Breast epithelium (tissue), 3 donors: ENCODE measurements at regions not wholly inside any gene's neighbourhood (a gene's known extent, or its start where the extent isn't known, plus 50 kb on each side); places are given as distances from the start of the nearest gene placed in this dataset.

Experiments used
- POLR2A ChIP-seq: fragments of 450-650 bp; IDR thresholded peaks from one replicate; pipeline ENCODE4 v1.6.1; 2016; ENCODE audit warnings: antibody characterized with exemption, mild to moderate bottlenecking, moderate library complexity
- POLR2AphosphoS5 ChIP-seq, 3 donors: sonication (generic); formaldehyde crosslinking; IDR thresholded peaks; one replicate each; pipeline ENCODE4 v1.6.1; 2017; ENCODE audit warnings: antibody characterized with exemption in 3 of 3
- TF ChIP-seq, protein P1 (sequence below), 3 donors: fragments of 450-650 bp; IDR thresholded peaks; one replicate each; pipeline ENCODE4 v1.5.1; 2016 to 2017; ENCODE audit warnings: antibody characterized with exemption in 3 of 3, mild to moderate bottlenecking in 3 of 3, moderate library complexity in 3 of 3

- no peak for TF ChIP-seq POLR2AphosphoS5 (IDR thresholded peaks at IDR 0.05)
- TF ChIP-seq POLR2A = no peak
- TF ChIP-seq, protein P1, sequence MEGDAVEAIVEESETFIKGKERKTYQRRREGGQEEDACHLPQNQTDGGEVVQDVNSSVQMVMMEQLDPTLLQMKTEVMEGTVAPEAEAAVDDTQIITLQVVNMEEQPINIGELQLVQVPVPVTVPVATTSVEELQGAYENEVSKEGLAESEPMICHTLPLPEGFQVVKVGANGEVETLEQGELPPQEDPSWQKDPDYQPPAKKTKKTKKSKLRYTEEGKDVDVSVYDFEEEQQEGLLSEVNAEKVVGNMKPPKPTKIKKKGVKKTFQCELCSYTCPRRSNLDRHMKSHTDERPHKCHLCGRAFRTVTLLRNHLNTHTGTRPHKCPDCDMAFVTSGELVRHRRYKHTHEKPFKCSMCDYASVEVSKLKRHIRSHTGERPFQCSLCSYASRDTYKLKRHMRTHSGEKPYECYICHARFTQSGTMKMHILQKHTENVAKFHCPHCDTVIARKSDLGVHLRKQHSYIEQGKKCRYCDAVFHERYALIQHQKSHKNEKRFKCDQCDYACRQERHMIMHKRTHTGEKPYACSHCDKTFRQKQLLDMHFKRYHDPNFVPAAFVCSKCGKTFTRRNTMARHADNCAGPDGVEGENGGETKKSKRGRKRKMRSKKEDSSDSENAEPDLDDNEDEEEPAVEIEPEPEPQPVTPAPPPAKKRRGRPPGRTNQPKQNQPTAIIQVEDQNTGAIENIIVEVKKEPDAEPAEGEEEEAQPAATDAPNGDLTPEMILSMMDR (IDR thresholded peaks at IDR 0.05) = no peak
Measured at GRCh38 chr10:108327706-108328105, 1163.2 kb upstream of the SORCS1 start.
